ENCODE measurements at regions not wholly inside any gene's neighbourhood (a gene's known extent, or its start where the extent isn't known, plus 50 kb on each side); places are given as distances from the start of the nearest gene placed in this dataset.

DNA sequence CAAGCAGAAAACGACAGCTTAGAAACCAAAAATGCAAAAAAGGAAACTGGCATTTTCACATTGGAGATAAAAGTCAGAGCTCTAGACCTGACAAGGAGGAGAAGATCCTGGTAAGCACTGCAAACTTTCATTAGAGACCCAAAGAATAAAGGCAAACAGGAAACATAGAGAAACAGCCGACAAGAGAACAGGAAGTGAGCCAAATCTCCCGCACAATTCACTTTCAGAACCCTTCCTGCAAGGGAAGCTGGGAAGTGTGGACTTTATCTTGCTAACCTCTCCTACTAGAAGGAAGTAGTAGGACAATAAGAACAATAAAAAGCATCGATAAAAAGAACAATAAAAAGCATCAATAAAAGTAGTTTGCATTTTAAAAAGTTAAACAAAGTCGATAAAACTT lies 417.8 kb upstream of the SPHKAP start:
- TF ChIP-seq CTCF (IDR thresholded peaks at IDR 0.05; ENCODE audit: insufficient read depth, low read length), result no peak
- no peak for TF ChIP-seq POLR2AphosphoS5 (IDR thresholded peaks at IDR 0.05; ENCODE audit: low read depth)
- no peak for TF ChIP-seq SPI1 (IDR thresholded peaks at IDR 0.05; ENCODE audit: borderline replicate concordance, low read depth)
- TF ChIP-seq, protein P1, sequence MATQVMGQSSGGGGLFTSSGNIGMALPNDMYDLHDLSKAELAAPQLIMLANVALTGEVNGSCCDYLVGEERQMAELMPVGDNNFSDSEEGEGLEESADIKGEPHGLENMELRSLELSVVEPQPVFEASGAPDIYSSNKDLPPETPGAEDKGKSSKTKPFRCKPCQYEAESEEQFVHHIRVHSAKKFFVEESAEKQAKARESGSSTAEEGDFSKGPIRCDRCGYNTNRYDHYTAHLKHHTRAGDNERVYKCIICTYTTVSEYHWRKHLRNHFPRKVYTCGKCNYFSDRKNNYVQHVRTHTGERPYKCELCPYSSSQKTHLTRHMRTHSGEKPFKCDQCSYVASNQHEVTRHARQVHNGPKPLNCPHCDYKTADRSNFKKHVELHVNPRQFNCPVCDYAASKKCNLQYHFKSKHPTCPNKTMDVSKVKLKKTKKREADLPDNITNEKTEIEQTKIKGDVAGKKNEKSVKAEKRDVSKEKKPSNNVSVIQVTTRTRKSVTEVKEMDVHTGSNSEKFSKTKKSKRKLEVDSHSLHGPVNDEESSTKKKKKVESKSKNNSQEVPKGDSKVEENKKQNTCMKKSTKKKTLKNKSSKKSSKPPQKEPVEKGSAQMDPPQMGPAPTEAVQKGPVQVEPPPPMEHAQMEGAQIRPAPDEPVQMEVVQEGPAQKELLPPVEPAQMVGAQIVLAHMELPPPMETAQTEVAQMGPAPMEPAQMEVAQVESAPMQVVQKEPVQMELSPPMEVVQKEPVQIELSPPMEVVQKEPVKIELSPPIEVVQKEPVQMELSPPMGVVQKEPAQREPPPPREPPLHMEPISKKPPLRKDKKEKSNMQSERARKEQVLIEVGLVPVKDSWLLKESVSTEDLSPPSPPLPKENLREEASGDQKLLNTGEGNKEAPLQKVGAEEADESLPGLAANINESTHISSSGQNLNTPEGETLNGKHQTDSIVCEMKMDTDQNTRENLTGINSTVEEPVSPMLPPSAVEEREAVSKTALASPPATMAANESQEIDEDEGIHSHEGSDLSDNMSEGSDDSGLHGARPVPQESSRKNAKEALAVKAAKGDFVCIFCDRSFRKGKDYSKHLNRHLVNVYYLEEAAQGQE (IDR thresholded peaks at IDR 0.05; ENCODE audit: insufficient replicate concordance, low read depth), result no peak

Measured in HL-60 (cell line).